ENCODE measurements at regions not wholly inside any gene's neighbourhood (a gene's known extent, or its start where the extent isn't known, plus 50 kb on each side); places are given as distances from the start of the nearest gene placed in this dataset.
"Not testable (repeated sequence)": the region's sequence is repeated elsewhere in the genome, so short reads cannot be mapped to it uniquely, and the experiment has no call there.

DNA sequence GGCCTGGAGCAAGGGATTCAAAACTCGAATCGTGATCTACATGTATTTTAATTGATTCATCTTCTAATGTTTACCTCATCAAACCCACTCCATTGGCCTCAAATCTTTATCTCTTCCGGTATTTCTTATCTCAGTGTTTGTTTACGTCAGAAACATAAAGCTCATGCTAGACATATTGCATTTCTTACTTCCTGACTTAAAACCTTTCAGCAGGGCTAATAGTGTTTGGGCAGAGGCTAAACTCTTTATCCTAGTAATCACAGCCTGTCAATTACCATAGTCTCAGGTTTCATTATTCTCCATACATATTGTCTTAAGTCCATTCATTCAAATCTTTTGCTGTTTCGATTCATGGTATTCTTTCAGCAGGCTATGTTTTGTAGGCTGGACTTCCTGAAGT lies 81.3 kb upstream of the AGR3 start:
- H3K4me3 ChIP-seq = no peak overlapping the region
- intact Hi-C loops (cut with DNase I; ENCODE audit: low total_unique reads) = no loop called here
- 88 to 91% methylated on average over 5 of the region's 5 CpGs for WGBS, 2 donors
- no peak overlapping the region for H3K27ac ChIP-seq
- H3K9me3 ChIP-seq = no peaks in the 10 kb centered on the region
- H3K27me3 ChIP-seq = no peaks in the 10 kb centered on the region
- no peaks in the 10 kb centered on the region for H3K4me1 ChIP-seq
- no peaks in the 10 kb centered on the region for H3K36me3 ChIP-seq (ENCODE audit: low read depth, missing control alignments)
- DNase-seq = no peak
- TF ChIP-seq, protein P1, sequence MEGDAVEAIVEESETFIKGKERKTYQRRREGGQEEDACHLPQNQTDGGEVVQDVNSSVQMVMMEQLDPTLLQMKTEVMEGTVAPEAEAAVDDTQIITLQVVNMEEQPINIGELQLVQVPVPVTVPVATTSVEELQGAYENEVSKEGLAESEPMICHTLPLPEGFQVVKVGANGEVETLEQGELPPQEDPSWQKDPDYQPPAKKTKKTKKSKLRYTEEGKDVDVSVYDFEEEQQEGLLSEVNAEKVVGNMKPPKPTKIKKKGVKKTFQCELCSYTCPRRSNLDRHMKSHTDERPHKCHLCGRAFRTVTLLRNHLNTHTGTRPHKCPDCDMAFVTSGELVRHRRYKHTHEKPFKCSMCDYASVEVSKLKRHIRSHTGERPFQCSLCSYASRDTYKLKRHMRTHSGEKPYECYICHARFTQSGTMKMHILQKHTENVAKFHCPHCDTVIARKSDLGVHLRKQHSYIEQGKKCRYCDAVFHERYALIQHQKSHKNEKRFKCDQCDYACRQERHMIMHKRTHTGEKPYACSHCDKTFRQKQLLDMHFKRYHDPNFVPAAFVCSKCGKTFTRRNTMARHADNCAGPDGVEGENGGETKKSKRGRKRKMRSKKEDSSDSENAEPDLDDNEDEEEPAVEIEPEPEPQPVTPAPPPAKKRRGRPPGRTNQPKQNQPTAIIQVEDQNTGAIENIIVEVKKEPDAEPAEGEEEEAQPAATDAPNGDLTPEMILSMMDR (IDR thresholded peaks at IDR 0.05) = no peak
- TF ChIP-seq POLR2A (IDR thresholded peaks at IDR 0.05) = no peak

GRCh38 chr7:16965697-16966096 lies 83.9 kb upstream of the AGR3 start:
- H3K4me3 ChIP-seq; H3K36me3 ChIP-seq (ENCODE audit: low read depth, missing control alignments); H3K27me3 ChIP-seq; H3K27ac ChIP-seq; intact Hi-C loops (cut with DNase I; ENCODE audit: low total_unique reads); H3K4me1 ChIP-seq; H3K9me3 ChIP-seq: not testable (repeated sequence)
- 81 to 86% methylated on average over 7 to 8 of the region's 8 CpGs for WGBS, 2 donors
- peak; percentile 18 for DNase-seq

GRCh38 chr7:16967300-16967811 lies 85.6 kb upstream of the AGR3 start:
- 19 to 29% methylated on average over 1 of the region's 1 CpG for WGBS, 2 donors
- no peaks in the 10 kb centered on the region for H3K9me3 ChIP-seq
- intact Hi-C loops (cut with DNase I; ENCODE audit: low total_unique reads) = no loop called here
- no peak for TF ChIP-seq POLR2A (IDR thresholded peaks at IDR 0.05)
- TF ChIP-seq, protein P1 (IDR thresholded peaks at IDR 0.05) = no peak
- no peak for DNase-seq
- no peak overlapping the region for H3K4me3 ChIP-seq
- no peaks in the 10 kb centered on the region for H3K4me1 ChIP-seq
- H3K27ac ChIP-seq = peak overlapping the region in 1 of 2 donors; percentile 5
- no peaks in the 10 kb centered on the region for H3K27me3 ChIP-seq
- H3K36me3 ChIP-seq (ENCODE audit: low read depth, missing control alignments) = no peaks in the 10 kb centered on the region

DNA sequence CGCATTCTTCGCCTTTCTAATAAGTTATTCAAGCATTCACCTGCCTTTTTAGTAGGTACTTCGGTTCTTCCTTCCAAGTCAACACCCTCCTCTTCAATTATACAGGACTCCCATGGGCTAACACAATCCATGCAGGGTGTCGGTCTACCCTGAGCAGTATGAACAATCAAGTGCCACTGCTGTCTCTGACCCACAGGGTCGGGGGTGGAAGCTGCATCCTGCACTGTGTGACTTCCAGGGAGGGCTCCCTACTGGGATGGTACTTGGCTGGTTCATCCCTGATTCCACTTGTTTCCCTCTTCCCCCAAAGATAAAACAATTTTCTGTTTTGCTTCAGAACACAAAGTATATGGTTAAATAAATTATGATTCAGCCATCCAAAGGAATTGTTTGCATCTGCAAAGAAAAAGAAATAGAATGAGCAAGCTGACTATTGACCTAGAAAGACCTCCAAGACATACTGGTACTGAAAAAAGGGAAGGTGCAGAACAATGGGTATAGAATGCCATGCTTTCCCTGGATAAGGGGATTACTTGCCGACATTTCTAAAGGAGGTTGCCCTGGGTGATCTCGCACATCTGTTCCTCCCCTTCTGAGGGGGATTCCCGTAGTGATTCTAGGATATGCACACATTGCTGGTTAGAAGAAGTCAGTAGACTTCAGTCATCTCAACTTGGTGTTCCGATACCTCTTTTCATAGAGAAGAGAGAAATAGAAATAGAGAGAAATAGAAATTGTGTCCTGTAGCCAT lies 89.1 kb upstream of the AGR3 start:
- no peak overlapping the region for H3K4me3 ChIP-seq
- DNase-seq = no peak
- H3K4me1 ChIP-seq = no peaks in the 10 kb centered on the region
- no peaks in the 10 kb centered on the region for H3K27me3 ChIP-seq
- intact Hi-C loops (cut with DNase I; ENCODE audit: low total_unique reads) = no loop called here
- 92% methylated on average over 9 of the region's 9 CpGs for WGBS, 2 donors
- H3K36me3 ChIP-seq (ENCODE audit: low read depth, missing control alignments) = no peaks in the 10 kb centered on the region
- no peak overlapping the region for H3K27ac ChIP-seq
- no peak for TF ChIP-seq POLR2A (IDR thresholded peaks at IDR 0.05)
- TF ChIP-seq, protein P1 (IDR thresholded peaks at IDR 0.05) = no peak
- H3K9me3 ChIP-seq = no peaks in the 10 kb centered on the region

DNA sequence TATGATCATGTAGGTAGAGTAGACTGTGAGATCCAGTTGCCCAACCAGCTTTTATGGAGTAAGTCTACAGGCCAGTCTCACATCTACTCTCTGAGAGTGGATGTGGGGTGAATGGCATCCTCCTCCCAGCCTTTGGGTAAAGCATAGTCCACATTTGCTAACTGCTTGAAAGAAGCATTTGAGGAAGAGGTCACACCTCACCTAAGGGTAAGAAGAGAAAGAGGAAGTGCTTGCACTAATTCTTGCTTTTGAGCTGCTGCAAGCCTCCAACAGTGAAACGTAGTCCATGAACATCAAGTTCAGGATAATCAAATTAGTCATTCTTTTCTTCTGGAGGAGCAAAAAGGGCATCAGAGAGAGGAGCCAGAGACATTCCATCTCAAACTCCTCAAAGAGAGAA lies 93.9 kb upstream of the AGR3 start:
- H3K4me3 ChIP-seq = no peak overlapping the region
- H3K36me3 ChIP-seq (ENCODE audit: low read depth, missing control alignments) = no peaks in the 10 kb centered on the region
- no peak for DNase-seq
- no peaks in the 10 kb centered on the region for H3K27me3 ChIP-seq
- intact Hi-C loops (cut with DNase I; ENCODE audit: low total_unique reads) = no loop called here
- no peaks in the 10 kb centered on the region for H3K9me3 ChIP-seq
- no peak overlapping the region for H3K27ac ChIP-seq
- no peaks in the 10 kb centered on the region for H3K4me1 ChIP-seq
- WGBS, 2 donors = 46 to 83% methylated on average over 1 of the region's 1 CpG
- no peak for TF ChIP-seq POLR2A (IDR thresholded peaks at IDR 0.05)
- TF ChIP-seq, protein P1 (IDR thresholded peaks at IDR 0.05) = no peak
